GM12878 (cell line): ENCODE measurements at regions not wholly inside any gene's neighbourhood (a gene's known extent, or its start where the extent isn't known, plus 50 kb on each side); places are given as distances from the start of the nearest gene placed in this dataset.

ENCODE experiments used
- ATAC-seq: fragments of 200-7000 bp; cut with Tn5 transposase; 3 replicates; pipeline ENCODE4 v1.9.1; 2020; ENCODE audit warnings: mild to moderate bottlenecking, moderate library complexity
- BruUV-seq: library from RNA; stranded (reverse); fragments of 400-500 nt; replicated peaks from 2 replicates; lab custom pipeline; 2021; lab: Mats Ljungman, UMichigan
- CTCF ChIA-PET: fragments of 300-600 bp; sonication (Branson Sonifier 250); formaldehyde crosslinking; extraction: SDS; loops from one replicate; lab custom pipeline; 2021; ENCODE audit warnings: inconsistent platforms; lab: Yijun Ruan, JAX
- POLR2A ChIA-PET: fragments of 350-600 bp; formaldehyde crosslinking; extraction: SDS; loops from one replicate; lab custom pipeline; 2021; ENCODE audit warnings: inconsistent platforms; lab: Charles Lee
- RAD21 ChIA-PET: fragments of 300-600 bp; sonication (Branson Sonifier 250); formaldehyde crosslinking; loops from one replicate; lab custom pipeline; 2023; ENCODE audit warnings: antibody characterized with exemption; ENCODE audit not compliant: unreplicated experiment; lab: Charles Lee
- SMC1A ChIA-PET: fragments of 300-600 bp; sonication (Branson Sonifier 250); formaldehyde crosslinking; loops from one replicate; lab custom pipeline; 2023; ENCODE audit not compliant: unreplicated experiment, uncharacterized antibody; lab: Charles Lee
- DNase-seq: peaks from one replicate; pipeline ENCODE4 v3.0.0-alpha.2; 2011; ENCODE audit warnings: low read depth, low spot score
- FAIRE-seq: peaks from 3 replicates; lab custom pipeline; 2011; peaks lifted over from hg19 to GRCh38; lab: Jason Lieb, UNC
- H2AFZ ChIP-seq: 2 replicates; pipeline ENCODE4 v1.6.0; 2011; ENCODE audit warnings: low read depth, low read length, control low read depth; ENCODE audit not compliant: control insufficient read depth
- H3K27ac ChIP-seq: 2 replicates; pipeline ENCODE4 v1.5.1; 2011; ENCODE audit warnings: control low read depth; ENCODE audit not compliant: control insufficient read depth, insufficient read depth
- H3K27me3 ChIP-seq, 2 experiments: replicated peaks in 1 of 2; 2 replicates each; pipeline versions ENCODE4 v1.6.0 to v1.6.1; 2011; ENCODE audit warnings: low read length in 1 of 2; ENCODE audit not compliant: control insufficient read depth in 2 of 2, insufficient read depth in 2 of 2
- H3K36me3 ChIP-seq, 2 experiments: 2 replicates each; pipeline ENCODE4 v1.5.1; 2011; ENCODE audit warnings: low read length in 1 of 2; ENCODE audit not compliant: control insufficient read depth in 2 of 2, insufficient read depth in 2 of 2
- H3K4me1 ChIP-seq: 2 replicates; pipeline ENCODE4 v1.6.1; 2011; ENCODE audit warnings: mild to moderate bottlenecking, low read length, moderate library complexity, mixed read lengths; ENCODE audit not compliant: control insufficient read depth, insufficient read depth
- H3K4me2 ChIP-seq: 2 replicates; pipeline ENCODE4 v1.6.0; 2011; ENCODE audit warnings: control low read depth; ENCODE audit not compliant: control insufficient read depth, insufficient read depth
- H3K4me3 ChIP-seq: fragments of 200-600 bp; sonication (generic); 2 replicates; pipeline ENCODE4 v1.5.1; 2016
- H3K79me2 ChIP-seq: 2 replicates; pipeline ENCODE4 v1.6.0; 2011; ENCODE audit warnings: low read length; ENCODE audit not compliant: control insufficient read depth, insufficient read depth
- H3K9ac ChIP-seq: 2 replicates; pipeline ENCODE4 v1.8.0; 2011; ENCODE audit warnings: low read length, control low read depth, mixed read lengths; ENCODE audit not compliant: control insufficient read depth, insufficient read depth
- H3K9me3 ChIP-seq: replicated peaks from 3 replicates; pipeline ENCODE4 v1.5.1; 2011; ENCODE audit warnings: mild to moderate bottlenecking, low read length; ENCODE audit not compliant: control insufficient read depth, insufficient read depth
- H4K20me1 ChIP-seq: 2 replicates; pipeline ENCODE4 v1.6.0; 2011; ENCODE audit not compliant: control insufficient read depth, insufficient read depth
- CREM ChIP-seq: IDR thresholded peaks from 2 replicates; pipeline ENCODE4 v1.6.1; 2014; ENCODE audit warnings: antibody characterized with exemption, low read depth
- EGR1 ChIP-seq, 2 experiments: IDR thresholded peaks; 1 replicate in 1 of 2; 2 replicates in 1 of 2; pipeline ENCODE4 v1.6.1; 2011 to 2012; ENCODE audit warnings: low read depth in 2 of 2, low read length in 2 of 2, borderline replicate concordance in 1 of 2, mild to moderate bottlenecking in 1 of 2, moderate library complexity in 1 of 2
- EZH2 ChIP-seq: IDR thresholded peaks from 2 replicates; pipeline ENCODE4 v1.6.1; 2012; ENCODE audit warnings: low read depth, mild to moderate bottlenecking, control low read depth, inconsistent platforms, low read length, borderline replicate concordance; ENCODE audit not compliant: control insufficient read depth
- HDGF ChIP-seq: fragments of 450-650 bp; IDR thresholded peaks from 2 replicates; pipeline ENCODE4 v1.6.1; 2016; ENCODE audit warnings: antibody characterized with exemption
- MXI1 ChIP-seq: fragments of 150-350 bp; IDR thresholded peaks from 2 replicates; pipeline ENCODE4 v1.6.1; 2011; ENCODE audit warnings: low read depth, mild to moderate bottlenecking, inconsistent platforms, low read length, improper control_type of control experiment
- NBN ChIP-seq: fragments of 450-650 bp; IDR thresholded peaks from 2 replicates; pipeline ENCODE4 v1.6.1; 2016
- NFYA ChIP-seq: IDR thresholded peaks from 2 replicates; pipeline ENCODE4 v1.6.1; 2011; ENCODE audit warnings: low read depth, mild to moderate bottlenecking, low read length, improper control_type of control experiment, borderline replicate concordance
- NFYB ChIP-seq: IDR thresholded peaks from 2 replicates; pipeline ENCODE4 v1.6.1; 2011; ENCODE audit warnings: low read depth, mild to moderate bottlenecking, low read length, improper control_type of control experiment, moderate library complexity; ENCODE audit not compliant: insufficient read depth
- POLR2AphosphoS2 ChIP-seq: IDR thresholded peaks from 2 replicates; pipeline ENCODE4 v1.6.1; 2011; ENCODE audit warnings: low read depth, mild to moderate bottlenecking, low read length, improper control_type of control experiment, moderate library complexity
- RELA ChIP-seq: fragments of 450-650 bp; IDR thresholded peaks from 2 replicates; pipeline ENCODE4 v1.8.0; 2014; ENCODE audit warnings: borderline replicate concordance; ENCODE audit not compliant: partially characterized antibody
- REST ChIP-seq: IDR thresholded peaks from 2 replicates; pipeline ENCODE4 v1.6.1; 2012; ENCODE audit warnings: mild to moderate bottlenecking, low read depth, low read length
- SIX5 ChIP-seq: IDR thresholded peaks from 2 replicates; pipeline ENCODE4 v1.6.1; 2011; ENCODE audit warnings: mild to moderate bottlenecking, low read depth, low read length, moderate library complexity; ENCODE audit not compliant: severe bottlenecking
- SPI1 ChIP-seq: IDR thresholded peaks from 2 replicates; pipeline ENCODE4 v1.6.1; 2011; ENCODE audit warnings: low read depth, mild to moderate bottlenecking, low read length, moderate library complexity, borderline replicate concordance; ENCODE audit not compliant: insufficient read depth
- STAT3 ChIP-seq: IDR thresholded peaks from 2 replicates; pipeline ENCODE4 v1.6.1; 2011; ENCODE audit warnings: low read depth, low read length, improper control_type of control experiment
- SUZ12 ChIP-seq: fragments of 200-600 bp; sonication (generic); IDR thresholded peaks from one replicate; pipeline ENCODE4 v1.6.1; 2018; ENCODE audit warnings: antibody characterized with exemption, mild to moderate bottlenecking; ENCODE audit not compliant: unreplicated experiment
- TCF12 ChIP-seq: IDR thresholded peaks from 2 replicates; pipeline ENCODE4 v1.6.1; 2011; ENCODE audit warnings: low read depth, mild to moderate bottlenecking, low read length
- TCF3 ChIP-seq: IDR thresholded peaks from 2 replicates; pipeline ENCODE4 v1.6.1; 2012; ENCODE audit warnings: low read depth, mild to moderate bottlenecking, low read length, borderline replicate concordance; ENCODE audit not compliant: insufficient read depth
- YY1 ChIP-seq: IDR thresholded peaks from 2 replicates; pipeline ENCODE4 v1.6.1; 2011; ENCODE audit warnings: low read depth, mild to moderate bottlenecking, low read length
- ZNF217 ChIP-seq: fragments of 450-650 bp; IDR thresholded peaks from 2 replicates; pipeline ENCODE4 v1.6.1; 2017; ENCODE audit warnings: antibody characterized with exemption, mild to moderate bottlenecking
- in situ Hi-C: fragments of 300-500 bp; cut with MboI; formaldehyde crosslinking; loops from 9 replicates; pipeline ENCODE4 v1.14.3; 2018; ENCODE audit warnings: mixed read lengths
- intact Hi-C: fragments of 100-400 bp; cut with micrococcal nuclease; formaldehyde crosslinking; loops from one replicate; pipeline ENCODE4 v1.14.2; 2022; ENCODE audit not compliant: unreplicated experiment

- H3K4me2 ChIP-seq: no peak overlapping the region
- in situ Hi-C loops: no loop called here
- ChIA-PET CTCF (interaction anchor here (0.8 to 1.2 kb wide), 2 partner anchors 9 to 16 kb away, joined by 3 read pairs; no protein-coding TSS in a partner anchor), SMC1A (no interaction called here), RAD21 (no interaction called here), POLR2A (no interaction called here)
- DNase-seq (no peak), FAIRE-seq (no peak), ATAC-seq (no peak)
- H3K79me2 ChIP-seq: no peaks in the 10 kb centered on the region
- H3K9ac ChIP-seq: no peak overlapping the region
- no peak overlapping the region for H3K27ac ChIP-seq
- peaks cover 2% of the 10 kb centered on the region; the same call in 2 of the 3 replicates for H3K9me3 ChIP-seq
- TF ChIP-seq CREM (no peak), EZH2 (no peak), REST (no peak), POLR2AphosphoS2 (no peak), YY1 (no peak), MXI1 (no peak), NBN (no peak), ZNF217 (no peak), HDGF (no peak), RELA (no peak), EGR1 (IDR thresholded peaks at IDR 0.05; ENCODE audit: borderline replicate concordance in 1 of 2, low read depth in 2 of 2, low read length in 2 of 2) (no peak), SUZ12 (no peak), TCF3 (no peak), SPI1 (no peak), NFYA (no peak), NFYB (no peak), TCF12 (no peak), STAT3 (no peak), SIX5 (no peak)
- intact Hi-C loops: no loop called here
- no peaks in the 10 kb centered on the region for H3K27me3 ChIP-seq
- H4K20me1 ChIP-seq: no peaks in the 10 kb centered on the region
- no TSS peak for BruUV-seq
- no peaks in the 10 kb centered on the region for H3K36me3 ChIP-seq
- no peak overlapping the region for H2AFZ ChIP-seq
- no peaks in the 10 kb centered on the region for H3K4me1 ChIP-seq
- no peak overlapping the region for H3K4me3 ChIP-seq
These were observed 213.1 kb upstream of the FAM3C start for GRCh38 chr7:121609208-121609607.
